ENCODE measurements at regions not wholly inside any gene's neighbourhood (a gene's known extent, or its start where the extent isn't known, plus 50 kb on each side); places are given as distances from the start of the nearest gene placed in this dataset.

GRCh38 chr2:211237586-211238275 is 681.3 kb downstream of the CPS1 start:
- ATAC-seq = no peak
- Mint-ChIP-seq H3K27me3 (no peaks in the 10 kb centered on the region), H3K36me3 (no peaks in the 10 kb centered on the region), H3K9me3 (ENCODE audit: low read depth) (peaks cover 5% of the 10 kb centered on the region), H3K4me3 (no peak overlapping the region), H3K4me1 (no peaks in the 10 kb centered on the region), H3K27ac (no peak overlapping the region)
- no peak for DNase-seq
- CTCF ChIA-PET = no interaction called here

DNA sequence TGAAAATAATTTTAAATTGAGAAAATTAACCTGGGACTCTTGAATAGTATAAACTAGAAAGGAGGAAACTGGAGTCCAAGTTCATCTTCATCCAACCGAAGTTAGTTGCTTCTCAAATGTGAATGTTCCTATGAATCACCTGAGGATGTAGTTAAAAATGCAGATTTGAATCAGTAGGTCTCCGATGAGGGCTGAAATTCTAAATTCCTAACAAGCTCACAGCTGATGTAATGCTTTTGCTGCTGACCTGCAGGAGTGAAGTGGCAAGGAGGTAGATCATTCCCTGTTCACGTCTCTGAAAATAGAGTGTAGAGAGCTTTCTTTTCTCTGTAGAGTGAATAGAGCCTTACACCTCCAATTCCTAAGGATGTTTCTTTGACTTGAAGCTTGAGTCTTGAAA is 685.5 kb downstream of the CPS1 start:
- peaks cover 4% of the 10 kb centered on the region for H3K9me3 Mint-ChIP-seq (ENCODE audit: low read depth)
- no peaks in the 10 kb centered on the region for H3K36me3 Mint-ChIP-seq
- DNase-seq (no peak), ATAC-seq (no peak)
- H3K4me3 Mint-ChIP-seq = no peak overlapping the region
- no peaks in the 10 kb centered on the region for H3K27me3 Mint-ChIP-seq
- no peak overlapping the region for H3K27ac Mint-ChIP-seq
- CTCF ChIA-PET = no interaction called here
- no peaks in the 10 kb centered on the region for H3K4me1 Mint-ChIP-seq

DNA sequence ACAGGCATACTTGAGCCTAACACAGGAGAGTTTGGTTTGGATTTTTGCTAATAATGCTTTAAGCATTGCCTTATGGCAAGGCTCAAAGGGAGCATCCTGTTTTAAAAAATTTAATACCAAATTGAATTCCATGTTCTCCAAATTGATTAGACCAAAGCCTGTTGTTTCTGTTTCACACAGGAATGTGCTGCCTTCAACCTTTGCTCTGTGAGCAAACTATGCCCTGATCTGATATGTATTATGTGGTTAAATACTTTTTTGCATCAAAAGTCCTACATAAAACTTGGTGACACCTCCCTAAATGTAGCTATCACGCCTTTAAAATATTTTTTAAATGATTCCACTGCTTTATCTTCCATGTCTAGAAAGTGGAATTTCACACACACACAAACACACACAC is 691.4 kb downstream of the CPS1 start:
- no peaks in the 10 kb centered on the region for H3K27me3 Mint-ChIP-seq
- no peaks in the 10 kb centered on the region for H3K36me3 Mint-ChIP-seq
- ATAC-seq (no peak), DNase-seq (no peak)
- H3K4me3 Mint-ChIP-seq = no peak overlapping the region
- peaks cover 2% of the 10 kb centered on the region for H3K9me3 Mint-ChIP-seq (ENCODE audit: low read depth)
- H3K27ac Mint-ChIP-seq = no peak overlapping the region
- no peaks in the 10 kb centered on the region for H3K4me1 Mint-ChIP-seq
- CTCF ChIA-PET = no interaction called here

DNA sequence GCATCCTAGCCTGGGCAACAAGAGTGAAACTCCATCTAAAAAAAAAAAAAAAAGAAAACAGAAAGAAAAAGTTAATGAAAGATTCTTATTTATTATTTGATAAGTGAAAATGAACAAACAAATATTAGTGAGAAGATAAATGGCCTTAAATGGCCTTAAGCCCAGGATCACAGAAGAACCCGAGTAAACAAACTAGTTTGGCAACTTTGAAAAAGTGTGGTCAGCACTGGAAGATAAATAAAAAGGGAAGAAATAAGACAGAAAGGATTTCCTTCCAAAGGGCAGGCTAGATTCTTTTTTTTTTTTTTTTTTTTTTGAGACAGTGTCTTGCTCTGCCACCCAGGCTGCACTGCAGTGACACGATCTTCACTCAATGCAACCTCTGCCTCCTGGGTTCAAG is 692.4 kb downstream of the CPS1 start:
- DNase-seq = no peak
- Mint-ChIP-seq H3K4me1 (no peaks in the 10 kb centered on the region), H3K27me3 (no peaks in the 10 kb centered on the region), H3K9me3 (ENCODE audit: low read depth) (peaks cover 2% of the 10 kb centered on the region), H3K36me3 (no peaks in the 10 kb centered on the region), H3K27ac (no peak overlapping the region), H3K4me3 (no peak overlapping the region)
- ATAC-seq = no peak
- CTCF ChIA-PET = no interaction called here

GRCh38 chr2:211251016-211251415 is 694.6 kb downstream of the CPS1 start:
- H3K4me3 Mint-ChIP-seq = no peak overlapping the region
- no peak for ATAC-seq
- no peaks in the 10 kb centered on the region for H3K27me3 Mint-ChIP-seq
- CTCF ChIA-PET = no interaction called here
- no peak overlapping the region for H3K27ac Mint-ChIP-seq
- peaks cover under 1% of the 10 kb centered on the region for H3K9me3 Mint-ChIP-seq (ENCODE audit: low read depth)
- no peaks in the 10 kb centered on the region for H3K4me1 Mint-ChIP-seq
- no peak for DNase-seq
- no peaks in the 10 kb centered on the region for H3K36me3 Mint-ChIP-seq

DNA sequence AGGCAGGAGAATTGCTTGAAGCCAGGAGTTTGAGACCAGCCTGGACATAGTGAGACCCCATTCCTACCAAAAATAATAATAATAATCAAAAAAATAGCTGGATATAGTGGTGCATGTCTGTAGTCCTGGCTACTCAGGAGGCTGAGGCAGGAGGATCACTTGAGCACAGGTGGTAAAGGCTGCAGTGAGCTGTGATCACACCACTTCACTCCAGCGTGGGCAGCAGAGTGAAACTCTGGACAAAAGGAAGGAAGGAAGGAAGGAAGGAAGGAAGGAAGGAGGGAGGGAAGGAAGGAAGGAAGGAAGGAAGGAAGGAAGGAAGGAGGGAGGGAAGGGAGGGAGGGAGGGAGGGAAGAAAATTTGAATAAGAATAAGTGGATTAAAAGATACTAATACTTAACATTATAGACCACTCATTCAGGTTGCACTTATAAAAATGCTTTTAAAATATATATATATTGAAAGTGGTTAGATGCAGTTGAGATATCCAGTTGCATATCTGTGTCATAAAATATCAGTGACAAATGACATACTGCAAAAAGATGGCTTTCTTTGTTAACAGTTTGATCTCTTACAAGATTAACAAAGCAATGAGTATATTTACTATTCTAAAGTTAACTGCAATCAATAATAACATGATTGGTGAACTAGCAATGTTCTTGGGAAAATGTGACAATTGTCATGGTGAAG is 702.4 kb downstream of the CPS1 start:
- DNase-seq = no peak
- Mint-ChIP-seq H3K9me3 (ENCODE audit: low read depth) (peaks cover 5% of the 10 kb centered on the region), H3K27ac (no peak overlapping the region), H3K36me3 (no peaks in the 10 kb centered on the region), H3K27me3 (no peaks in the 10 kb centered on the region), H3K4me3 (no peak overlapping the region), H3K4me1 (no peaks in the 10 kb centered on the region)
- ATAC-seq = no peak
- CTCF ChIA-PET = interaction anchor here (0.7 kb wide), 1 partner anchor 15 kb away, joined by 3 read pairs; no protein-coding TSS in a partner anchor

- no peaks in the 10 kb centered on the region for H3K4me1 Mint-ChIP-seq
- no peaks in the 10 kb centered on the region for H3K27me3 Mint-ChIP-seq
- DNase-seq = no peak
- H3K4me3 Mint-ChIP-seq = no peak overlapping the region
- ATAC-seq = no peak
- no peaks in the 10 kb centered on the region for H3K36me3 Mint-ChIP-seq
- peaks cover 5% of the 10 kb centered on the region for H3K9me3 Mint-ChIP-seq (ENCODE audit: low read depth)
- H3K27ac Mint-ChIP-seq = no peak overlapping the region
- CTCF ChIA-PET = no interaction called here
Measured at GRCh38 chr2:211259831-211260476, 703.6 kb downstream of the CPS1 start.

GRCh38 chr2:211270257-211270656 is 713.9 kb downstream of the CPS1 start:
- no peaks in the 10 kb centered on the region for H3K4me1 Mint-ChIP-seq
- no peaks in the 10 kb centered on the region for H3K27me3 Mint-ChIP-seq
- H3K4me3 Mint-ChIP-seq = no peak overlapping the region
- H3K27ac Mint-ChIP-seq = no peak overlapping the region
- H3K36me3 Mint-ChIP-seq = no peaks in the 10 kb centered on the region
- DNase-seq = no peak
- H3K9me3 Mint-ChIP-seq (ENCODE audit: low read depth) = peaks cover 6% of the 10 kb centered on the region
- CTCF ChIA-PET = no interaction called here
- ATAC-seq = no peak

- H3K27ac Mint-ChIP-seq = no peak overlapping the region
- H3K36me3 Mint-ChIP-seq = no peaks in the 10 kb centered on the region
- H3K4me3 Mint-ChIP-seq = no peak overlapping the region
- ATAC-seq (no peak), DNase-seq (no peak)
- CTCF ChIA-PET = no interaction called here
- H3K27me3 Mint-ChIP-seq = no peaks in the 10 kb centered on the region
- peaks cover 2% of the 10 kb centered on the region for H3K9me3 Mint-ChIP-seq (ENCODE audit: low read depth)
- H3K4me1 Mint-ChIP-seq = no peaks in the 10 kb centered on the region
Measured at GRCh38 chr2:211281430-211282073, 725.2 kb downstream of the CPS1 start.

DNA sequence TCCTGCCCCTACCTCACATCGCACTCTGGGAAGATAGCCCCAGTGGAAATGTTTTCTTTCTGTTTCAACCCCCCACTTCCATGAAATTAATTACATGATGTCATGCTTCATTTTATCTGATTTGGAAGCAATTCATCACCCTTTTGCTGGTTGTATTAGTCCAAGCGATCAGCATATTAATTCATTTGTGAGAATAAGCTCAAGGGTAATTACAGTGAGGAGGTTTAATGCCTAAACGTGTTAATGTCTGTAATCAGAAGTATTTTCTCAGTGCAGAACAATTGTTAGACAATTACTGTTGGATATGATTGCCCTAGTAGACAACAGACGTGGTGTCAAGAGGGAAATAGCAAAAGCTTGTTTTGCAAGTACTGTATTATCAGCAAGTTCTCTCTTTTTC is 746.3 kb downstream of the CPS1 start:
- CTCF ChIA-PET = interaction anchor here (0.7 kb wide), 1 partner anchor 1794 kb away, joined by 3 read pairs; no protein-coding TSS in a partner anchor
- Mint-ChIP-seq H3K4me1 (no peaks in the 10 kb centered on the region), H3K9me3 (ENCODE audit: low read depth) (peaks cover 4% of the 10 kb centered on the region), H3K27me3 (no peaks in the 10 kb centered on the region), H3K27ac (no peak overlapping the region), H3K4me3 (no peak overlapping the region), H3K36me3 (no peaks in the 10 kb centered on the region)
- DNase-seq (no peak), ATAC-seq (no peak)

- CTCF ChIA-PET = no interaction called here
- no peak for ATAC-seq
- Mint-ChIP-seq H3K4me3 (no peak overlapping the region), H3K4me1 (no peaks in the 10 kb centered on the region), H3K36me3 (no peaks in the 10 kb centered on the region), H3K27me3 (no peaks in the 10 kb centered on the region), H3K27ac (no peak overlapping the region), H3K9me3 (ENCODE audit: low read depth) (peaks cover 1% of the 10 kb centered on the region)
- no peak for DNase-seq
Measured at GRCh38 chr2:211306929-211307328, 750.5 kb downstream of the CPS1 start.
